ENCODE measurements at regions not wholly inside any gene's neighbourhood (a gene's known extent, or its start where the extent isn't known, plus 50 kb on each side); places are given as distances from the start of the nearest gene placed in this dataset.

- Mint-ChIP-seq H3K9me3 (ENCODE audit: low read depth) (no peaks in the 10 kb centered on the region), H3K4me1 (ENCODE audit: low read depth) (peaks cover 72% of the 10 kb centered on the region)
These were observed 232.3 kb downstream of the HAUS1 start for GRCh38 chr18:46336278-46337111.

DNA sequence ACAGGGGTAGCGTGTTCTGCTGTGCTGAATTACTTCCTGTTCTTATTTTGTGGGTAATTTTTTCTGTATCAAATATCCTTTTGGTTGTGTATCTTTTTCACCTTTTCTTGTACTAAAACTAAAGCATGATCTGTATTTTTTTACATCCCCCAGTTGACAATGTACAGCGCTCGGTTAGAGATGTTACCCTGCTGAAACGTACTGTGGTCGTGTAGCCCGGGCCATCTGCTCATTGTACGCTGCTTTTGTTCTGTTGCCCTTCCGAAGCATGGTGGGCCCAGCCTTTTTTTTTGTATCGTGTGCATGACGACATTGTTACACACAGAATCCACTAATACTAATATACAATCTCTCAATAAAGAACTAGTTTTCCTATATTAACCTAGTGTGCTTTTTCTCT, 233.1 kb downstream of the HAUS1 start:
- H3K36me3 Mint-ChIP-seq (ENCODE audit: insufficient read depth), result no peaks in the 10 kb centered on the region
- H3K27me3 Mint-ChIP-seq, result peaks cover 12% of the 10 kb centered on the region
- DNase-seq (ENCODE audit: low spot score, unreplicated experiment), result no peak
- peak overlapping the region; percentile 65 for H3K27ac Mint-ChIP-seq
- peaks cover 72% of the 10 kb centered on the region for H3K4me1 Mint-ChIP-seq (ENCODE audit: low read depth)
- peak overlapping the region; percentile 41 for H3K4me3 Mint-ChIP-seq (ENCODE audit: low read depth)
- TF ChIP-seq, protein P1, sequence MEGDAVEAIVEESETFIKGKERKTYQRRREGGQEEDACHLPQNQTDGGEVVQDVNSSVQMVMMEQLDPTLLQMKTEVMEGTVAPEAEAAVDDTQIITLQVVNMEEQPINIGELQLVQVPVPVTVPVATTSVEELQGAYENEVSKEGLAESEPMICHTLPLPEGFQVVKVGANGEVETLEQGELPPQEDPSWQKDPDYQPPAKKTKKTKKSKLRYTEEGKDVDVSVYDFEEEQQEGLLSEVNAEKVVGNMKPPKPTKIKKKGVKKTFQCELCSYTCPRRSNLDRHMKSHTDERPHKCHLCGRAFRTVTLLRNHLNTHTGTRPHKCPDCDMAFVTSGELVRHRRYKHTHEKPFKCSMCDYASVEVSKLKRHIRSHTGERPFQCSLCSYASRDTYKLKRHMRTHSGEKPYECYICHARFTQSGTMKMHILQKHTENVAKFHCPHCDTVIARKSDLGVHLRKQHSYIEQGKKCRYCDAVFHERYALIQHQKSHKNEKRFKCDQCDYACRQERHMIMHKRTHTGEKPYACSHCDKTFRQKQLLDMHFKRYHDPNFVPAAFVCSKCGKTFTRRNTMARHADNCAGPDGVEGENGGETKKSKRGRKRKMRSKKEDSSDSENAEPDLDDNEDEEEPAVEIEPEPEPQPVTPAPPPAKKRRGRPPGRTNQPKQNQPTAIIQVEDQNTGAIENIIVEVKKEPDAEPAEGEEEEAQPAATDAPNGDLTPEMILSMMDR (IDR thresholded peaks at IDR 0.05; ENCODE audit: unreplicated experiment), result no peak
- H3K9me3 Mint-ChIP-seq (ENCODE audit: low read depth), result no peaks in the 10 kb centered on the region

More at GRCh38 chr18:46336278-46337111, 232.3 kb downstream of the HAUS1 start:
- peaks cover 19% of the 10 kb centered on the region for H3K27me3 Mint-ChIP-seq
- H3K4me3 Mint-ChIP-seq (ENCODE audit: low read depth), result peak overlapping the region; percentile 95
- TF ChIP-seq, protein P1 (IDR thresholded peaks at IDR 0.05; ENCODE audit: unreplicated experiment), result no peak
- DNase-seq (ENCODE audit: low spot score, unreplicated experiment), result no peak
- H3K27ac Mint-ChIP-seq, result peak overlapping the region; percentile 80
- no peaks in the 10 kb centered on the region for H3K36me3 Mint-ChIP-seq (ENCODE audit: insufficient read depth)

GRCh38 chr18:46338205-46338604, 234.0 kb downstream of the HAUS1 start:
- Mint-ChIP-seq H3K36me3 (ENCODE audit: insufficient read depth) (no peaks in the 10 kb centered on the region), H3K9me3 (ENCODE audit: low read depth) (no peaks in the 10 kb centered on the region), H3K27me3 (peaks cover 3% of the 10 kb centered on the region), H3K4me3 (ENCODE audit: low read depth) (peak overlapping the region; percentile 24), H3K4me1 (ENCODE audit: low read depth) (peaks cover 68% of the 10 kb centered on the region), H3K27ac (peak overlapping the region; percentile 85)
- TF ChIP-seq, protein P1 (IDR thresholded peaks at IDR 0.05; ENCODE audit: unreplicated experiment), result no peak
- no peak for DNase-seq (ENCODE audit: low spot score, unreplicated experiment)

GRCh38 chr18:46338766-46339165, 234.6 kb downstream of the HAUS1 start:
- Mint-ChIP-seq H3K27me3 (no peaks in the 10 kb centered on the region), H3K4me3 (ENCODE audit: low read depth) (no peak overlapping the region), H3K36me3 (ENCODE audit: insufficient read depth) (no peaks in the 10 kb centered on the region), H3K27ac (peak overlapping the region; percentile 77), H3K4me1 (ENCODE audit: low read depth) (peaks cover 68% of the 10 kb centered on the region), H3K9me3 (ENCODE audit: low read depth) (no peaks in the 10 kb centered on the region)
- no peak for DNase-seq (ENCODE audit: low spot score, unreplicated experiment)
- TF ChIP-seq, protein P1 (IDR thresholded peaks at IDR 0.05; ENCODE audit: unreplicated experiment), result no peak

DNA sequence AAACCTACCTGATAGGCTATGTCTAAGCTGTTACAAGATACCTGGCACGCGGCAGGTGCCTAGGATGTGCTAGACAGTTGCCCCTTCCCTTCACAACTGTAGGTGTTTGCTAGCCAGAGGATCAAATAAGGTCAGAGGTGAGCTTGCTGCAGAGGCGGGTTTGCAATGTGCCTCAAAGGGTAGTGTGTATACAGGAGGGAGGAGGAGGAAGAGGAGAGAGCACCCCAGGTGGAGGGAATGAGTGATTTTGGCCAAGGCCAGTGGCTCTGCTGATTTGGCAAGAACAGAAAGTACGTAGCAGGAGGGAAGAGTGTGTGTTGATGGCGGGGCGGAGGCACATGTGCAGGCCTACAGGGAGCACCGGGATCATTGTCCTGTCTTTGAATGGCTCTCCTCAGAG, 236.5 kb downstream of the HAUS1 start:
- TF ChIP-seq, protein P1 (IDR thresholded peaks at IDR 0.05; ENCODE audit: unreplicated experiment), result no peak
- H3K36me3 Mint-ChIP-seq (ENCODE audit: insufficient read depth), result no peaks in the 10 kb centered on the region
- H3K27me3 Mint-ChIP-seq, result no peaks in the 10 kb centered on the region
- peaks cover 59% of the 10 kb centered on the region for H3K4me1 Mint-ChIP-seq (ENCODE audit: low read depth)
- no peak for DNase-seq (ENCODE audit: low spot score, unreplicated experiment)
- no peak overlapping the region for H3K4me3 Mint-ChIP-seq (ENCODE audit: low read depth)
- no peaks in the 10 kb centered on the region for H3K9me3 Mint-ChIP-seq (ENCODE audit: low read depth)
- no peak overlapping the region for H3K27ac Mint-ChIP-seq

Measured in progenitor cell of endocrine pancreas (in vitro differentiated cells).